Hematopoietic multipotent progenitor cell treated with erythropoietin and hydrocortisone succinate and interleukin-3 and kit ligand, for 6 days (in vitro differentiated cells): ENCODE measurements at regions not wholly inside any gene's neighbourhood (a gene's known extent, or its start where the extent isn't known, plus 50 kb on each side); places are given as distances from the start of the nearest gene placed in this dataset.

Experiments
- DNase-seq: peaks from one replicate; pipeline ENCODE4 v3.0.0-alpha.2; 2015

DNA sequence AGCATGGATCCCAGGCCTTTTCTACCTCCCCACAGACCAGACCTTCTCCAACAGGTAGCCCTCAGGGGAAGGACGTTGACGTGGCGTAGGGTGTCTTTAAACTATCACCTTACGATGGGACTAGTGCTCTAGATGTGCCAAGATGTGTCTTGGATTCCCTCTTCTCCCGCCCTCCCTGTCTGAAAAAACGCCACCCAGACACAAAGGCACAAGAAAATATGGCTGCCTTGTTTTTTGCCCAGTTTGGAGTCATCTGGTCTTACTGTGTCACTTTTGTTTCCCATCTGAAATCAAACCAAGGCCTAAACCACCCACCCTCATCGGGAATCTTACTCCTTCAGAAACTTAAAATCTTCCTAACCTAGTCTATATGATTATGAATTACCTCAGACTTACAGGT, 235.4 kb downstream of the OR13H1 start:
- DNase-seq, result no peak

DNA sequence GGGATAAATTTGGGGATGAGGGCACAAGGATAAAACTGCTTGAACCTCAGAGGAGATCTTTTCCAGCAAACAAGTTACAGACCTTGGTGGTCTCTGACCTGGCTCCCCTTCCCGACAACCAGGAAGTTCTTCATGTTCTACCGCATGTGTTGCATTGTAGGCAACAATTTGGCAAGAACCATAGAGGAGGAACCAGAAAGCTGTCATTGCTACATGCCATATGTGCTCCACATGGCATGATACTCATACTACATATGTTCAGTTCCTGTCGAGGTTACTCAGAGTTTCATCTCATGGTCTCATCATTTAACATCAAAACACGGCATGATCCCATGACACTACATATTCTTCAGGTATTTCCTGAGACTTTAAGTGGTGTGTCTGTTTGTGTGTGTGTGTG, 235.9 kb downstream of the OR13H1 start:
- no peak for DNase-seq

DNA sequence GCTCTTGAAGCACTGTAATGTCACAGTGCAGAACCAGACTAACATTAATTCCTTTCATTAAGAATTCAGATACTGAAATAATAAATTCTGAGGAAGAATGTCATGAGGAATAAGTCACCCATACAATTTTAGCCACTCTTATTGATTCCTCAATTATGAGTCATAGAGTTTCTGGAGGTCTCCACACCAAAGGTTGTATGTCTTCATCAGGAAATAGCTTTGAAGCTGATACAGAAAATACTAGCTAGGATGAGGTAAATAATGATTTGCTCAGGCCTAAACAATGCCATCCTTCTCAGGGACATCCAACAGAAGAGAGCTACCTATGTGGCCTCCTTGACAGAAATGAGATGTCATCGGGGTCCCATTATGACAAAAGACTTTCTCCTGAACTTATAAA, 238.8 kb downstream of the OR13H1 start:
- no peak for DNase-seq

DNA sequence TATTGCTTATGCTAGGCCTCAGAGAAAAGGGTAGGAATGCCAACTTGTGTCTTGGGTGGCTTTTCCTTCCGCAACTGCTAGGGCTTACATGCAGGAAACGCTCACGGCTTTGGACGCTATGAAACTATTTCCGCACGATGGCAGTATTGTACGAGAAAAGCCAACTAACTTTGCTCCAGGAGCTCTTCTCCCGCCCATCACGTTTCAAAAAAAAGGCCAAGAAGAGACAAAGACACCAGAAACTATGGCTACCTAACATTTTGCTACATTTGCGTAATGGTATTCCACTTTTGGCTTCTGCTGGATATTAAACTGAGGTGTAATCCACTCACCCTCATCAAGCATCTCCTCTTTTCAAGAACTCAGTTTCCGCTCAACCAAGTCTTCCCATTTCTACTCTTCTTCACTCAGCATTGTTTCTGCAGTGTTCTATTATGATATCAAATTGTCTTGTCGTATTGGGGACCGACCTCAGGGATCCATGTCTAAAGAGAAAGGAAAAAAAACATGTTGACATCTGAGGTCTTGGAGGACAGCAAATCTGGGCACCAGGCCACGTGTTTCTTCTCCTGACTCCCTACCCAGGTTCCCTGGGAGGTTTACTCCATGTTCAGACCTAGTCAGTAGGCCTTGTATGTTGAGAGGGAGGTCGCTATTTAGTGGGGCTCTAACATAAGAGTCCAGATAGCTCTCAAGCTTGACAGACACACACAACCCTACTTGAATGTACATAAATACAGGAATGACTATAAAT, 239.4 kb upstream of the STK26 start:
- DNase-seq, result no peak

DNA sequence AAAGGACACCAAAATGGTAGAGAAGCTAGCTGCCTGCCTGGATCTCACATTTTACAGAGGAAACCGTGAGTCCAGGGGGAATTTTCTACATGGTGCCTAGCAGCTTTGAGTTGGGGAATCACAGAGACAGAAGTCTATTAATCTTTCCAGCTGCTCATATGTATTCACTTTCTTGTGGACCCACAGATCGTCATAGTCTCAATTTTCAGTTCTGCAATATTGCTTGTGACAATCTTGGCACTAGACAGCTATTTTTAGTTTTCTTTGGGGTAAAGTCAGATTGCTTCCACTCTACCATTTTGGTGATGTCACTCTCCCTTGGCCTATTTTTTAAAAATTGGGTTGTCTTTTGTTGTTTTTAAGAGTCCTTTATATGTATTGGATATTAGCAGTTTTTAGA, 233.4 kb upstream of the STK26 start:
- DNase-seq, result no peak

DNA sequence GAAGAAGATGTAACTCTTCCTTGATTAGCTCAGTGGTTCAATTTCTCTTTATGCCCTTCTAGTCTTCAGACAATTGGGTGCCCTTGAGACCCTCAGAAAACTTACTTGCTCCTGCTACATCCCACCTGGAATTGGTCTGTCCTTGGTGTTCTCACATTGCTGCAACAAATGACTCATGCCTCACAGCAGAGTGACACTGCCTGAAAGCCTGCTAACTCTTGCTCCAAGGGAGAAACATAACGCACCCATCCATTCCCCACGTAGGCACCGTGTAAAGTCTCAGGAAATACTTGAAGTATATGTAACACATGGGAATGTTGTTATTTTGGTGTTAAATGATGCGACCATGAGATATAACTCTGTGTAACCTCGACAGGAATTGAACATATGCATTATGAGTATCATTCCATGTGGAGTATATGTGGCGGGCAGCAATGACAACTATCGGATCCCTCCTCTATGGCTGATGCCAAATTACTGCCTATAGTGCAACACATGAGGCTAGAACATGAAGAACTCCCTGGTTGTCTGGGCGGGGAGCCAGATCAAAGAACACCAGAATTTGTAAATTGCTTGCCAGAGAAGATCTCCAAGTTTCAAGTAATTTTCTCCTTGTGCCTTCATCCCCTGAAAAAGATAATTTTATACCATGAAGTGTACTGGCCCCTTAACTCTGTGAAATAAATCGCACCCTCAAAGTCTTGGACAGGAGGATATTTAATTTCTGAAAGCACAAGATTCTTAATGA, 231.3 kb upstream of the STK26 start:
- DNase-seq, result no peak

DNA sequence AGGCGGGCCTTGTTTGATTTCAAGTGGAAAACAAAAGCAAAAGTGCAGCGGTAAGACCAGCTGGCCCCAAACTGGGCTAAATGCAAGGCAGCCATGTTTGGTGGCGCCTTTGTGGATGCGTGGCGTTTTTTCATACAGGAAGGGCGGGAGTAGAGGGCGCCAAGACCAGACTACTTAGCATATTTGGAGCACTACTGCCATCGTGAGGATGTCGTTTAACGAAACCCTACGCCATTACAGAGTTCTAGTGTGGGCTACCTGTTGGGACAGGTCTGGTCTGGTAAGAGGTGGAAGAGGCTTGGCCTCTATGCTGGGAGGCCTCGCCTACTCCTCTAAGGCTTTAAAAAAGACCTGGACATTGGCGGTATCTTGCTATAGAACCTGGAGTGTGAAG, 230.7 kb upstream of the STK26 start:
- DNase-seq, result no peak

DNA sequence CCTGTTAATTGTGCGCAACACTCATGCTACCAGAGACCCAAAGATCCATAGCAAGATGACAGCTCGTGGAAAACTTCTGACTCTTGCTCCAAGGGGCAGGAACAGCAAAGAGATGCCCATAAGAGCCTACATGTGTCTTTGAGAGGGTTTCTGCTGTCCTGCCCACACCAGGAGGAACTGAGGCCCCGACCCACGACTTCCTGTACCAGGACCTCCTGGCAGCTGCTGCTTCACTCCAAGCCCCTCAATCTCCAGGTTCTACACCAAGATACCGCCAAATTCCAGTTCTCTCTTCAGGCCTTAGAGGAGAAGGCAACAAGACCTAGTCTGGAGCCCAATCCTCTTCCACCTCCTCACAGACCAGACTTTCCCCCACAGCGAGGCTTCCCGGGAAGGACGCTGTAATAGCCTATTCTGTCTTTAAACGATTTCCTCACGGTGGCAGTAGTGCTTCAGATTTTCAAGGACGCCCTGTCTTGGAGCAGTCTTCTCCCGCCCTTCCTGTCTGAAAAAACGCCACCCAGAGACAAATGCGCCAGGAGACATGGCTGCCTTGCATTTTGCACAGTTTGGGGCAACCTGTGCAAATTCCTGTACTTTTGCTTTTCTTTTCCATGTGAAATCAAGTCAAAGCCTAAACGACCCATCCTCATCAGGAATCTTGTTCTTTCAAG, 230.2 kb upstream of the STK26 start:
- no peak for DNase-seq

DNA sequence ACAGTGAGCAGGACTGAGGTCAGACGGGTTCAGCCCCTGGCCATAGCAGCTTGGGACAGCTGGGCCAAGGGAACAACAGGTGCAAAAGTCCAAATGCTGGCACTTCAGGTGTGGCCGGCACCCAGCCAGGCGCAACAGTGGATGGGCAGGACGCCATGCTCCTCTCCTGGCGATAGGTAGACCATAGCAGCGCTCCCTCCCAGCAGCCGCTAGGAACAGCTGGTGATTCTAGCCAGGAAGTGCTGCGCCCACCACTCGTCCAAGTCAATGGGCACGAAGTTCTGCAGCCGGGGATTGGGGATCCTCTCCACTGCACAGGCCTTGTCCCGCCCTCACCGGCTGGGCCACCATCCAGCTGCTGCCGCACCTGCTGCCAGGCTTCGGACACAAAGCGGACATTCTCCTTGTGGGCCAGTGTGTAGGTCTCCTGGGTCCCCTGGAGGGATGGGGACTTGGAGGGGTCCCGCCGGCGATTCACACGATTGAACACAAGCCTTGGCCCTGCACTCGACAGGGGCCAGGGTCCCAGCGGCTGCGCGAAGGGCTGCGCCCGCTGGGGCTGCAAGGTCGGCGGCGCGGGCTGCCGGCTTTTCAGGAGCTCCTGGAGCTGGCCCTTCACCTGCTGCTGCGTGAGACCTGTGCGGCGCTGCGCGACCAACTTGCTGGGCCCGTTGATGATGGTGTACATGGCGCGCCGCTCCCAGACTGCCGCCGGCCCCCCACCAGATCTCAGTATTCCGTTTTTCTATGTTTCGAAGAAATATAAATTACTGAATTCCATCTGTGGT, 227.5 kb upstream of the STK26 start:
- no peak for DNase-seq

DNA sequence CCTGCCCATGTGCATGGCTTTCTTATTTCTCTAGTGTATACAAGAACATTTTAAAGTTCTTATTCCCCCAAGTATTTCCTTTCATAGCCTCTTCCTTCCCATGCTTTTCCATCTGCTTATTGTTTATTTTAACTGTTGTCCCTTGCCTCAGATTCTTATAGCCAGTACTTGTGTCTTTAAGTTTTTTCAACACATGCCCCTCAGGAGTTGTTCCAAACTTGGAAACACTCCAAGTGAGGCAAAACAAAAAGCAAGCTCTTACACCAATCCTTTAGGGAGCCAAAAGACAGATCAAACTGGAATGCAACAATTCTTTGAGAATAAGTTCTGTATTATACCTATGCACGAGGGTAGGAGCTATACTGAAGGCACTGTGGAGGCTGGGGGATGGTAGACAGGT, 222.0 kb upstream of the STK26 start:
- DNase-seq, result no peak

DNA sequence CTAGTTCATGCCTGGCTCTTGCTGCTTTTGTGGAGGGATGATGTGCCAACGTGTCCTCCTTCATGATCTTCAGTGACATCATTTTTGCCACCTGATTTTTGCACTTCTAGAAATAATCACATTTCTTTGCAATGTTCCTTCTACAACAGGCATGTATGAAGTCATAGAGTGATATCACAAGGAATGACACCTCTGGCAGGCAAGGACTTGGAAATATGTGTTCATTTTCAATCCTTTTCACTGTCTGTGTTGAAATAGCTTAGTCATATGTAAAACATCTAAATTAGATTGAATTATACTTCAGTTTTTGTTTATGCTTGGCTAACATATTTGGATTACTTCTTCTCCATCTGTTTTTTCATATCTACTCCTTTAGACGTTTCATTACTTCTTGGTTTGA, 221.2 kb upstream of the STK26 start:
- no peak for DNase-seq

DNA sequence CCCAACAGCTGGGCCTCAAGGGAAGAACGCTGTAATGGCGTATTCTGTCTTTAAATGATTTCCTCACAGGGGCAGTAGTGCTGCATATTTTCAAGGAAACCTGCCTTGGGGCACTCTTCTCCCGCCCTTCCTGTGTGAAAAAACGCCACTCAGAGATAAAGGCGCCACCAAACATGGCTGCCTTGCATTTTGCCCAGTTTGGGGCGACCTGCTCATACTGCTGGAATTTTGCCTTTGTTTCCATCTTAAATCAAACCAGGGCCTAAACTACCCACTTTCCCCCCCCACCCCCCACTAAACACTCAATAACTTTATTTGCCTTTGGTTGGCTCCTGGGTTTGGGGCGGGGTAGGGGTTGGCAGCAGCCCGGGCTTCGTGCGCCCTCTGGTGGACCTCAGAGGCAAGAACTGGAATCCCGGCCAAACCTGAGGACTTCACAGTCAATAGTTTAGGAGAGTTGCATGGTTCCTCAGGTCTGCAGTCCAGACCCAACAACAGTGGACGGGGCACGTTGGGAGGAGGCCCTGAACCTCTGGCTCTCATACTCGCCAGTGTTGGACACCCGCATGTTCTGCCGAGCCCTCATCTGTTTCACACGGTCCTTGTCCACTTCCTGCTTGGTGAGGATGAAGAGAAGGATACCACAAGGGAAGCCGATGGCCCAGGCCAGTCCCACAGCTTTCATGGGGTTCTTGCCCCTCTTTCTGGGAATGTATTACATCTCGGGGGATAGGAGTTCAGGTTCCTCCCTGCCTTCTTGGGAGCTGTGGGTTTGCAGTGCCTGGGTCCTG, 220.1 kb upstream of the STK26 start:
- DNase-seq, result peak; percentile 26

DNA sequence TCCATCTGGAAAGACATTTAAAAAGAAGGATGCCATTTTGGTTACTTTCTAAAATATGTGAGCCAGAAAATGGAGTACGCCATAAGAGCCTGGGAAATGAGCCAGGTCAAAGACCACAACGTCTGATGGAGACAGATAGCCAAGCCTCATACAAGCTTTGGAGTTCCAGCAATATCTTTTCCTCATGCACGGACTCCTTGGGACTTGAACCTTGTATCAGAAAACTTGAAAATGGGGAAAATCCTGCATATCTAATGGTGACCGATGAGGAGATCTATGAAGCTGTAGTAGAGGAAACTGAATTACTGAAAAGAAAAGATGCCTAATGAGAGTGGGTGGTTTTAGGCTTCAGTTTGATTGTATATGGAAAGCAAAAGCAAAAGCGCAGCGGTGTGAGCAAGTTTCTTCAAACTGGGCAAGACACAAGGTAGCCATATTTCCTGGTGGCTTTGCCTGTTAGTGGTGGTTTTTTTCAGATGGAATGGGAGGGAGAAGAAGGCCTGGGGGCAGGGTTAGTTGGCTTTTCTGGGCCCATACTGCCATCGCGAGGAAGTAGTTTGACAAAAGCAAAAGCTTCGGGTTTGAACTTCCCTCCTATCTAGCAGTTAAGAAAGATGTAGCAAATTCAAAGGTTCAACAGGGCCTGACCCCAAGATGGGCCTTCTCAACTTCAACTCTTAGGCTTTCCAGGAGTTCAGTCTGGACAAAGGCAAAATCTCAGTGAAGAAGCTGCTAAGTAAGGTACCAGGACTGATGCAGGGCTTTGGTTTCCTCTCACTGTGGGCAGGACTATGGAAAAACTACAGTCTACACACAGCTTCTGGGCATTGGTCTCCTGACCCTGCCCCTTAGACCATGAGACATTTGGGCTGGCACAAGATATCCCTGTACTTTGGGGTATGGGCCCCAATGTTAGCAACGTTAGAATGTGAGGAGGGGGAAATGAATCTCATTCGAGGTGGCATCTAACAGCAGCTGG, 210.0 kb upstream of the STK26 start:
- DNase-seq, result peak; percentile 89

DNA sequence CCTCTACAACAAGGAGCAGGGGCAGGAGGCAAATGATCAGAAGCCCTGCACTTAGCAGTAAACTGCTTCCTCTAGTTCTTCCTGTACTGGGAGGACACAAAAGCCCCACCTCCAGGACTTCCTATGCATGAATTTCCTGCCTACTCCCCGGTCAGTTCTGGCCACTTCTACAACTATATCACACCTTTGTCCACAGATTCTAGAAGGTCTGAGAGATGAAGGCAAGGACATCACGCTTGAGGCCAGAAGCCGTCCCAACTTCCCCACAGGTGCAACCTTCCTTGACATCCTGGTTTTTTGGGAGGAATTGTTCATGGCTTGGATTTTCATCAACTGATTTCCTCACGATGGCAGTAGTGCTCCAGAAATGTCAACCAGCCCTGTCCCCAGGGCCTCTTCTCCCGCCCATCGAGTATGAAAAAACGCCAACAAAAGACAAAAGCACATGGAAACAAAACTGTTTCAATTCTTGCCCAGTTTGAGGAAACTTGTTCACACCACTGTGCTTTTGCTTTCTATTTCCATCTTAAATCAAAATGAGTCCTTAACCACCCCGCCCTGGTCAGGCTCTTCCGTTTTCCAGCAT, 206.5 kb upstream of the STK26 start:
- peak; percentile 21 for DNase-seq

DNA sequence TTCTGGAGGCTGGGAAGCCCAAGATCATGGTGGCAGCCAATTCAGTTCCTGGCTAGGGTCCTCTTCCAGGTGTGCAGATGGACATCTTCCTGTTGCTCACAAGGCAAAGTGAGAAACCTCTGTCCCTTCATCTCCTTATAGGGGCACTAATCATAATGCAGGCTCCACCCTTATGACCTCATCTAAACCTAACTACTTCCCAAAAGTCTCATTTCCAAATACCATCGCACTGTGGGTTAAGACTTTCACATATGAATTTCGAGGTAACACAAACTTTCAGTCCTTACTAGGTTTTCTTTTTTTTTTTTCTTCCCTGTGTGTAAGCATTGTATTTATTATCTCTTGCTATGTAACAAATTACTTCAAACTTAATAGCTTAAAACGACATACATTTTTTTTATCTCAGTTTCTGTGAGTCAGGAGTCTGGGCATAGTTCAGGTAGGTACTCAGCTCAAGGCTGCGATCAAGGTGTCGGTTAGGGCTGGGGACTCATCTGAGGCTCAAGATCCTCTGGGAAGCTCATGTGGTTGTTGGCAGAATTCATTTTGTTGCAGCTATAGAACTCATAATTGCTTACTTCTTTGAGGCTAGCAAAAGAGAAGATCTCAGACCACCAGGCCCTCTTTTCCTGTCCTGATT, 204.7 kb upstream of the STK26 start:
- no peak for DNase-seq

DNA sequence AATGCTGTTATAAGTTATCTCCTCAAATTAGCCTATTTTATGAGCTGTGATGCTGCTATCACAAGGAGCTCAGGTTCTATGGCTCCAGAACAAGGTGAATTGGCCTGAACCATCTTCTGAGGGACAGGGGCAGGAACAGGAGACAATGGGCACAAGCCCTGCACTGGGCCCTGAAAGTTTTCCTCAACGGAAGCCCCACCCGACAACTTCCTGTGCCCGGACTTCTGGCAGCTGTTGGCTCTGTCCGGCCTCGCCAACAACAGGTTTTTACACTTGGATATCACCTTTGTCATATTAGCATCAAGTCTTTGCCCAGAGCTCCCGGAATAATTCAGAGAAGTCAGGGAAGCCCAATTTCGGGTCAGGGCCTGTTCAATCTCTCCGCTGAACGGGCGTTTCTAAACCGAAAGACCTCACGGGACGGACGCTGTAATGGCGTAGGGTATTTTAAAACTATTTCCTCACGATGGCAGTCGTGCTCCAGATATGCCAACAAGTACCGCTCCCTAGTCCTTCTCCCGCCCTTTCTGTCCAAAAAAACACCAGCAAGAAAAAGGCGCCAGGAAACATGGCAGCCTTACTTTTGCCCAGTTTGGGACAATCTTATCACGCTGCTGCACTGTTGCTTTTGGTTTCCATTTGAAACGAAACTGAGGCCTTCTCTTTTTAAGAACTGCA, 201.0 kb upstream of the STK26 start:
- no peak for DNase-seq

DNA sequence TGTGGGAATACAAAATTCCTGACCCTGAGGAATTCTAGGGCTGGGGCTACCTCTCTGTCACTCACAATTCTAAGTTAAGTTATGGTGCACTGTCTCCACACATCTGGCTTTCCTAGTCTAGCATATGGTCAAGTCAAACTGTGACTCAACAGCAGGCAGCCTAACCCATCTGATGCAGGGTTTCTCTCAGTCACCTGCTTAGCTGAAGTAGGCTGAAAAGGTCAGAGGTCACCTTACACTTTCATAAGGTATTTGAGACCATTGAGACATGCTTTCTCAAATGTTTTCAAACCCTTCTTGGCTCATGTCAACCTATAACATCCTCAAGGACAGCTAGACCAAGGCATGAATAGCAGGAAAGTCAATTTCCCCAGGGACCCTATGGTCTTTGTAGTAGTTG, 196.5 kb upstream of the STK26 start:
- DNase-seq, result no peak

DNA sequence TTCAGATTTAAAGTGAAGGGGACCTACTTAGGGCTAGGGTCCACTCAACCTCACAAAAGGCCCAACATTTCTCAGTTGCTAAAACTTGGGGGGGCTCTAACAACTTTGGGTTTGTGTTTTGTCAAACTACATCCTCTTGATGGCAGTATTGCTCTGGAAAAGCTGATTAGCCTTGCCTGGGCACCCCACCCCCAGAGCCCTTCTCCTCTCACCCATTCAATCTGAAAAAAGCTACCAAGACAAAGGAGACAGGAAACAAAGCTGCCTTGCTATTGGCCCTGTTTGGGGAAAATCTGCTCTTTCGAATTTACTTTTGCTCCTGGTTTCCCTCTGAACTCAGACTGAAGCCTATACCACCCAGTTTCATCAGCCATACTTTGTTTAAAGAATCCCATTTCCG, 195.2 kb upstream of the STK26 start:
- peak; percentile 90 for DNase-seq

DNA sequence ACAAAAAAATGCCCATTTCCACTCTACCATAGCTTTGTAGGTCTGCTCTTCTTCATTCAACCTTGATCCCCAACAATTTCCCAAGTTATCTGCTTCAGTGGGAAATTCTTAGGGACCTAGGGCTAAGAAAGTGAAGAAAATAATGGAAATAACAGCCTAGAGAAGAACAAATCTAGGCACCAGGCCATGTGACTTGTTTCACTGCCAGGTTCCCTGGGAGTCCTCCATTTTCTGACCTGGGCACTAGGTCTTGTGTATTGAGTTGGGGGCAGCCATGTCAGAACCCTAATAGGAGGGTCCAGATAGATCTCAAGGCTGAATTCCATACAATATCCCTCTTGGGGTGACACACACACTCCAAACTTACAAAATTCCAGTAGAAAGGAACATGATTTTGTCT, 194.6 kb upstream of the STK26 start:
- peak; percentile 70 for DNase-seq
